Hepatocyte (in vitro differentiated cells): ENCODE measurements at regions not wholly inside any gene's neighbourhood (a gene's known extent, or its start where the extent isn't known, plus 50 kb on each side); places are given as distances from the start of the nearest gene placed in this dataset.

Source experiments
- EZH2 ChIP-seq: fragments of 200-600 bp; sonication (generic); IDR thresholded peaks from 2 replicates; pipeline ENCODE4 v1.6.1; 2016; ENCODE audit warnings: antibody characterized with exemption, mild to moderate bottlenecking, borderline replicate concordance
- TF ChIP-seq, protein P1 (sequence below): fragments of 200-600 bp; sonication (generic); IDR thresholded peaks from 2 replicates; pipeline ENCODE4 v1.5.1; 2016; ENCODE audit warnings: antibody characterized with exemption, mild to moderate bottlenecking; ENCODE audit not compliant: poor library complexity

GRCh38 chr11:134841972-134842371 lies 429.9 kb upstream of the B3GAT1 start:
- TF ChIP-seq, protein P1, sequence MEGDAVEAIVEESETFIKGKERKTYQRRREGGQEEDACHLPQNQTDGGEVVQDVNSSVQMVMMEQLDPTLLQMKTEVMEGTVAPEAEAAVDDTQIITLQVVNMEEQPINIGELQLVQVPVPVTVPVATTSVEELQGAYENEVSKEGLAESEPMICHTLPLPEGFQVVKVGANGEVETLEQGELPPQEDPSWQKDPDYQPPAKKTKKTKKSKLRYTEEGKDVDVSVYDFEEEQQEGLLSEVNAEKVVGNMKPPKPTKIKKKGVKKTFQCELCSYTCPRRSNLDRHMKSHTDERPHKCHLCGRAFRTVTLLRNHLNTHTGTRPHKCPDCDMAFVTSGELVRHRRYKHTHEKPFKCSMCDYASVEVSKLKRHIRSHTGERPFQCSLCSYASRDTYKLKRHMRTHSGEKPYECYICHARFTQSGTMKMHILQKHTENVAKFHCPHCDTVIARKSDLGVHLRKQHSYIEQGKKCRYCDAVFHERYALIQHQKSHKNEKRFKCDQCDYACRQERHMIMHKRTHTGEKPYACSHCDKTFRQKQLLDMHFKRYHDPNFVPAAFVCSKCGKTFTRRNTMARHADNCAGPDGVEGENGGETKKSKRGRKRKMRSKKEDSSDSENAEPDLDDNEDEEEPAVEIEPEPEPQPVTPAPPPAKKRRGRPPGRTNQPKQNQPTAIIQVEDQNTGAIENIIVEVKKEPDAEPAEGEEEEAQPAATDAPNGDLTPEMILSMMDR, result no peak
- no peak for TF ChIP-seq EZH2
